ENCODE measurements at regions not wholly inside any gene's neighbourhood (a gene's known extent, or its start where the extent isn't known, plus 50 kb on each side); places are given as distances from the start of the nearest gene placed in this dataset.

DNA sequence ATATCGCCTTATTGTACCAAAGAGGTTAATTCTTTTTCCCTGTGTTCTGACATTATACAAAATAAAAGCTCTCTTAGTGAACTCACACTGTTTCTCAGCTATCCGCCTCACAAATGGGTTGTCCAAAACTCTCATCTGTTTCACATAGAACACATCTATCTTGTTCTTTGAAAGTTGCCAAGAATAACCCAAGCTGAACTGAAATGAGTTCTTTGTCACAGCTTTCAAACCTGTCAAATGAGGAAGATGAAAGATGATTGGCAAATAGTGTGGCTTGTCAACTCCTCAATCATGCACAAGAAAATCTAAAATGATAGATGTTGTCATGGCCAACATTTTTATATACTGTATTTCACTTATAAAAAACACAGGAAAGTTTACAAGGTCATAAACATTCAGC lies 168.1 kb upstream of the OSTN start:
- TF ChIP-seq POLR2A (IDR thresholded peaks at IDR 0.05), result no peak
- no peak for TF ChIP-seq CTCF (IDR thresholded peaks at IDR 0.05)
